GM21619 (cell line): ENCODE measurements at regions not wholly inside any gene's neighbourhood (a gene's known extent, or its start where the extent isn't known, plus 50 kb on each side); places are given as distances from the start of the nearest gene placed in this dataset.
"Not testable (repeated sequence)": the region's sequence is repeated elsewhere in the genome, so short reads cannot be mapped to it uniquely, and the experiment has no call there.

Experiments
- ATAC-seq: cut with Tn5 transposase; IDR thresholded peaks from one replicate; pipeline ENCODE4 v1.9.1; 2021; ENCODE audit not compliant: unreplicated experiment

- no peak for ATAC-seq
Measured at GRCh38 chr10:64626924-64627323, 1105.7 kb downstream of the REEP3 start.

GRCh38 chr10:64630534-64630933, 1109.3 kb downstream of the REEP3 start:
- ATAC-seq = no peak

- no peak for ATAC-seq
Measured at GRCh38 chr10:64635906-64636305, 1114.7 kb downstream of the REEP3 start.

- ATAC-seq = no peak
Measured at GRCh38 chr10:64636461-64636860, 1115.3 kb downstream of the REEP3 start.

- no peak for ATAC-seq
Measured at GRCh38 chr10:64637939-64638338, 1116.7 kb downstream of the REEP3 start.

- no peak for ATAC-seq
Measured at GRCh38 chr10:64648915-64649314, 1127.7 kb downstream of the REEP3 start.

GRCh38 chr10:64658528-64658927, 1137.3 kb downstream of the REEP3 start:
- no peak for ATAC-seq

- ATAC-seq = no peak
Measured at GRCh38 chr10:64659311-64659710, 1138.1 kb downstream of the REEP3 start.

GRCh38 chr10:64682043-64682442, 1160.8 kb downstream of the REEP3 start:
- no peak for ATAC-seq

GRCh38 chr10:64690194-64690593, 1169.0 kb downstream of the REEP3 start:
- ATAC-seq = no peak

- no peak for ATAC-seq
Measured at GRCh38 chr10:64699244-64699643, 1178.0 kb downstream of the REEP3 start.

- not testable (repeated sequence) for ATAC-seq
Measured at GRCh38 chr10:64702086-64702485, 1180.9 kb downstream of the REEP3 start.

- no peak for ATAC-seq
Measured at GRCh38 chr10:64708884-64709681, 1187.9 kb downstream of the REEP3 start.

GRCh38 chr10:64726466-64726865, 1205.3 kb downstream of the REEP3 start:
- no peak for ATAC-seq

- ATAC-seq = no peak
Measured at GRCh38 chr10:64731016-64731415, 1209.8 kb downstream of the REEP3 start.

- ATAC-seq = no peak
Measured at GRCh38 chr10:64732372-64732957, 1211.3 kb downstream of the REEP3 start.

- no peak for ATAC-seq
Measured at GRCh38 chr10:64733980-64734379, 1212.8 kb downstream of the REEP3 start.

- ATAC-seq = no peak
Measured at GRCh38 chr10:64738462-64738861, 1217.3 kb downstream of the REEP3 start.

GRCh38 chr10:64745565-64745964, 1224.4 kb downstream of the REEP3 start:
- no peak for ATAC-seq

- ATAC-seq = no peak
Measured at GRCh38 chr10:64750672-64751071, 1229.5 kb downstream of the REEP3 start.

- ATAC-seq = no peak
Measured at GRCh38 chr10:64753516-64753915, 1232.3 kb downstream of the REEP3 start.

- ATAC-seq = no peak
Measured at GRCh38 chr10:64760371-64760770, 1239.2 kb downstream of the REEP3 start.

GRCh38 chr10:64762861-64763260, 1241.7 kb downstream of the REEP3 start:
- ATAC-seq = no peak
